Right lung (tissue), 2 donors: ENCODE measurements at regions not wholly inside any gene's neighbourhood (a gene's known extent, or its start where the extent isn't known, plus 50 kb on each side); places are given as distances from the start of the nearest gene placed in this dataset.

Experiments
- DNase-seq, 2 donors: peaks; one replicate each; pipeline ENCODE4 v3.0.0-alpha.2; 2013

DNA sequence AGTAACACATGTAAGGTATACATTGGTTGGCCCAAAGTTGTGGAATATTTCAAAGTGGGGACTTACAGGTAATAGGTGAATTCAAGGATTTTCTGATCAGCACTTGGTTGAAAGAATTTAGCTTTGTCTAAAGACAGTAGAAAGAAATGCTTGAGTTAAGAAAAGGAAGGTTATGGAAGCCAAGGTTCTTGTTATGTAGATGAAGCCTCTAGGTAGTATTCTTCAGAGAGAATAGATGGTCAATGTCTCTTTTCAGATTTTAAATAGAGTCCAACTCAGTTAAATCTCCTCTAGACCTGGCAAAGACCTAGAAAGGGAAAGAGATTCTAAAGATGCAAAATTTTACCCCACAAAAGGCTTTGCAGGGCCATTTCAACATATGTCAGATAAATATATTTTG, 157.4 kb downstream of the ANKRD30B start:
- DNase-seq: no peak

DNA sequence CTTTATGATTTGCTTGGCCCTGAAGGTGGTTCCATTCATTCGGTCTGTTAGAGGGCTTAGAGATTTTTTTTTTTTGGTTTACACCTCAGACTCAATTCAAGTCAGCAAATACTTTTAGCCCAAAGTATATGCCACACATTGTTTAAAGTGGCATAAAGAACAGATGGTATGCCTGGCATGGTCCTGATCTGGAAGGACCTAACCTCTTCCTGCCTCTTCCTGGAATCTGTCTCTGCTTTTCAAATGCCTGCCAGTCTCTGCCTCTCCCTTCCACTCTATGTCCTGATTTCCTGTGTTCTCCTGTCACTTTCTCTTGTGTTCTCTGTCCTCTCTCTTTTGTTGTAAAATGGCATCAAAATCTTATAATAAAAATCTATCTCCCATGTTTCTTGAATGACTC, 158.0 kb downstream of the ANKRD30B start:
- no peak for DNase-seq

DNA sequence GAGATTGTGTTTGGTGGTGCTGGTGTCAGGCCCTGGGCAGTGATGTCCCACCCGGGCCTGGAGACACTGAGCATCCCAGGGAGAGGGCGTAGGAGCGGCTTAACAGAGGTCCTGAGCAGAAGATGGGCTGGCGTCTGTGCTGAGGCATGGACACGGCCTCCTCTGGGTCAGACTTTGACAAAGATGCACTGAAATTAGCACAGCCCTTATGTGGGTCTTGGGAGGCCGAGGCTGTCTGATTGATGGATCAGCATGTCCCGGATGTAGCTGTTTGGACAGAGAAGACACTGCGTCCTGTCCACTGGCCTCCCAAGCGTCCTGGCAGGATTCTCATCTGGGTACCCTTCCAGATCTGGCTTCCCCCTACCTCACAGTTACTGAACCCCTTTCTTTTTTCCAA, 159.4 kb downstream of the ANKRD30B start:
- DNase-seq: no peak

DNA sequence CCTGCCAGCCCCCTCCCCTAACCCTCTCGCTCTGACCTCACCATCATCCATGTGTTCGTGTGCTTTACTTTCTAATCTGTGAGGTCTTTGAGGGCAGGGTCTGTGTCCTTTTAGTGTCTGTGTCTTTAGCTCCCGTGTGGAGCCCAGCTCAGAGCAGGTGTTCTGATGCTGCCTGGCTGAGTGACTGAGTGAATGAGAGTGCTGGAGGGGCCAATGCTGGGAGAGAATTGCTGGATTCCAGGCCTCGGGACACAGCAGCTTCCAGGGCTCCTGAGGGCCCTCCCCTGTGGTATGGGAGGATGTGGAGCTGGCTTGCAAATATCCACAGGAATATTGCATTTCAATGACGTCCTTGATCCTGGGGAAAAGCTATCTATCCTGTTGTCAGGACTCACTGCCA, 160.6 kb downstream of the ANKRD30B start:
- no peak for DNase-seq

DNA sequence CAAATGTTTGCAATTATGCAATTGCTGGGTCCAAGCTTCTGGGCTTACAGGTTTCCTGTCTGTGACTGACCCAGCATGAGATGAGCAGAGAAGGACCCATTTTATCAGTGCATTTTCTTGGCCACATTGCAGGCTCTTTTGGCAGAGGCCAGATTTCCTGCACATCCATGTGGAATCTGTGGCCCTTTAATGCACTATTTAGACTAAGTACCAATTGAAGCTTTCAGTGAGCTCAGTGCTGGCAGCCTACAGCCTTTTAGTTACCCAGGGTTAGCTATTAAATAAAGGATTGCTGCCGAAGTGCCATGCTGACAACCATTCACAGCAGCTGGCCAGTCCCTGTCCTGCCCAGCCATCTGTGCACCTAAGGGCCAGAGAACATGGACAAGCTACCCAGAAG, 165.0 kb downstream of the ANKRD30B start:
- no peak for DNase-seq

DNA sequence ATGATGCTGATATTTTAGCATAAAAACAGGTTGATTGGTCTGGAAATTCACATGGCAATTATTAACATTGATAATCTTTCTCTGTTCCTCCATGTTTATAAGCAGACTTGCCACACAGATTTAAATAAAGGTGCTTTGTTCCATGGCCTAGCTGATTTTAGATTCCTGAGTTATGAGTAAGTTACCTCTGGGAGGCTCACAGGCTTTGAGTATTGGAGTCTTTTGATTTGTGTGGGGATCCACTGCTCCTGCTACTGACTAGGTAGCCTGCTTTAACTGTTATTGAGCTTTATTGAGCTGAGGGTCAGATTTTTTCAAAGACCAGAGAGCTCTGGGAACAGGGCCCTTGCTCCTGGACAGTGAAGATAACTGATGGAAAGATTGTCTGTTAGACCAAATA, 166.1 kb downstream of the ANKRD30B start:
- no peak for DNase-seq

DNA sequence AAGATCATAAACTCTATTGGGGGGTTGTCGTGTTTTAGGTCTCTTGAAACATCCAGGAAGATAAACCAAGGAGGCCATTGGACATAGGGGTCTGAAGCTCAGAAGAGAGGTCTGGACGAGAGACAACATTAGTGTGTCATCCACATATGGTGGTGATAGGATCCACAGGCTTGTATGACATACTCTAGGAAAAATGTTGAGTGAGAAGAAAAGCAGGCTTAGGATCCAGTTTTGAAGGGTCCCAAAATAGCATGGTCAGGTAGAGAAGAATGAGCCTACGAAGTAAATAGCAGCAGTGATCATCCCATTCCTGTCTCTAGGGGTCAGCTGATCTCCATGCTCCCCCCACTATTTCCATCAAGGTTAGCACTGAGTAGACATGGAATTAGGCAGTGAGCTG, 166.8 kb downstream of the ANKRD30B start:
- no peak for DNase-seq

DNA sequence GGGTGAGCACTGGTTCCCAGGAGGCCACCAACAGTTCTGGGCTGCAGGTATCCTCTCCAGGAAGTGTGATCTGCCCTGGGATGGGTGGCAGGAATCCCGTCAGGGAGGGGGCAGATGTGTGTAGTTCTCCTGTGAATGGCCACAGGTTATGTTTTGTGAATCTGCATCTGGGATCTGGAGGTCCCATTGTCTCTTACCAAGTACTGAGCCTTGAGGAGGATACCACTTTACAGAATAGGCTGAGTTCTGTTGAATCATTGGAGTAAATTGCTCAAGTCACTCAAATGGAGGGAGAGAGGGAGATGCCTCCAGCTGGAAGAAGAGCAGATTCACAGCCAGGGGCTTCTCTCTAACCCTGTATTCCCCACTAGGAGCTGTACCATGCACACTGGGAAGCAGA, 168.2 kb downstream of the ANKRD30B start:
- no peak for DNase-seq

DNA sequence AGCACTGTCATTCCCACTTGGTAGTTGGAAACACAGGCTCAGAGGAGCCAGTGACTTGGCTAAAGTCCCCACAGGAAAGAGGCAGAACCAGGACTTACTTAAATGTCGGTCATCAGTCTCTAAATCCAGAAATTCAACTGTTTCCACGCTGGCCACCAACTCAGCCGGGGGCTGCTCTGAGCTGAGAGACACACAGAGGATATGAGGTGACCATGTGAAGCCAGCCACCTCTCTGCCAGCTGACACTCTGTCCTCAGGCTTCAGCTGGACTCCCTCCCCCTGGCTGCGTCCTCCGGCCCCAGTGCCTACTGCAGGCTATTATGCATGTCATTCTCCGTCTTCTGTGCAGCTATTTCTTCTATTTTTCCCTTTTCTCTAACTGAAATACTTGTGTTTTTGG, 168.9 kb downstream of the ANKRD30B start:
- DNase-seq: no peak

DNA sequence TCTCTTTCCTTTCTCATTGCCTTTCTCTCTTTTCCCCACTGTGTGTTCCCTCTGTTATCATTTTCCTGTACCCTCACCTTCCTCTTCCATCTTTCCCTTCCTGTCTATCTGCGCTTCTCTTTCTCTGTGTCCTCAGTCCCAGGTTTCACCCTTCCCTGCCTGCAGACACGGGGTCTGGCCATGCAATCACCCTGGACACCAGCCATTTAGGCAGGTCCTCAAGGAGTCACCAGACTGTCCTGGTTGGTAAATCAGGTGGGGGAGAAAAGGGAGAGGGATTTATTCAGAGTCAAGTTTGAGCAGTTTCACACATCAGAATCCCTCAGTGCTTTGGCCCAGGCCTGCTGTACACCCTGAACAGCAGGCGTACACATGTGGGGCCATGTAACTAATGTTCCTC, 169.3 kb downstream of the ANKRD30B start:
- no peak for DNase-seq

DNA sequence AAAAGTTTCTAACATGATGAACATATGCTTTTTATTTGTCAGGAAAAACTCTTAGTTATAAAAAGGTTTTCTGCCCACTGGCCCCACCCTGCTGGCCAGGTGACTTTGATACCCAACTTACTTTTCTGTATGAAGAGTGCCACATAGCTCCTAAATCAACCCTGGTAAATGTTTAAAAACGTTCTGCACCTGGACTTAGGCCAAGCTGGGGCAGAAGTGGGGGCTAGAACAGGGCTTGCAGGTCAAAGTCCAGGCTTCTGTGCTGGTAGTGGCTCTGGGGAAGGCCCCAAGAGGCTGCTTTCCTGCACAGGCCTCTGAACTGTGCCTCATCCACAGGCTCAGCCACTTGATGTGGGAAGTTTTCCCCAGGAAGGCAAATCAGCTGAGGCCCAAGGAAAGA, 171.7 kb downstream of the ANKRD30B start:
- DNase-seq: no peak

DNA sequence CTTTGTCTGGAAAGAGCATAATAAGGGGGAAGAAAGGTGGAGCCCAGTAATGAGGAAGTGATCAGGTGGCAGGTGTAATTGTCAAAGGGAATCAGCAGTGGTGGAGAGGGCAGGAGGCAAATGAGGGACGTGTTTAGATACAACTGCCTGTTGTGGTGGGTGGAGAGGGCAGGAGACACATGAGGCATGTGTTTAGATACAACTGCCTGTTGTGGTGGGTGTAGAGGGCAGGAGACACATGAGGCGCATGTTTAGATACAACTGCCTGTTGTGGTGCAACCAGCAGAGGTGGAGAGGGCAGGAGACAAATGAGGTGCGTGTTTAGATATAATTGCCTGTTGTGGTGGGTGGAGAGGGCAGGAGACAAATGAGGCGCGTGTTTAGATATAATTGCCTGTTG, 173.1 kb downstream of the ANKRD30B start:
- no peak for DNase-seq

DNA sequence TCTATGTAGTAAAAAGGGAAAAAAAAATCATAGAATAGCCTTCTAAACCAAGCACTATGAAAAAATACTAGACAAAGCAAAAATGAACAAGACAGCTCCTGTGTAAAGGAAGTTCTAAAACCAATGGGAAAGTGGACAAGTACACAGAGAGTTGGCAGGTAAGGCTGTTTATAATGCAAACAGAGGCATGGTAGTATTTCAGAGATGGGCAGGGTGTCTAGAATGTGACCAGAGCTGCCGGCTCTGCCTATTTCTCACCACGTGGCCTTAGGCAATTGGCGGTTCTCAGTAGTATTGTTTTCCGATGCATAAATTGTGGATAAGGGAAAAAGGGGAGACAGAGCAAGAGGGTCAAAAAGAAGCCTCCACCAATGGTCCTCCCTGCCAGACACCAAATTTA, 173.6 kb downstream of the ANKRD30B start:
- DNase-seq: no peak

DNA sequence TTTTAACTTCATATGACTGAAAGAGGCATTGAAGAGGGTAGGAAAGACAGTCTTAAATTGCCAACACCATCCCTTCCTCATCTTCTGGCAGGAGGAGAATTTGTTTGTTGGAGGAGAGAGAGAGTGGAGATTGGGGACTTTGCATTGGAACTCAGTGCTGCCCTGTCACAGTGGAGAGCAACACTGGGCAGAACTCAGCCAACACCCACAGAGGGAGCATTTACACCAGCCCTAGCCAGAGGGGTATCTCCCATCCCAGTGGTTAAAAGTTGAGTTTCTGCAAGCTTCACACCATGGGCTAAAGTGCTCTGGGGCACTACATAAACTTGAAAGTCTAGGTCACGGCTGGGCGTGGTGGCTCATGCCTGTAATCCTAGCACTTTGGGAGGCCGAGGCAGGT, 174.1 kb downstream of the ANKRD30B start:
- DNase-seq: no peak

DNA sequence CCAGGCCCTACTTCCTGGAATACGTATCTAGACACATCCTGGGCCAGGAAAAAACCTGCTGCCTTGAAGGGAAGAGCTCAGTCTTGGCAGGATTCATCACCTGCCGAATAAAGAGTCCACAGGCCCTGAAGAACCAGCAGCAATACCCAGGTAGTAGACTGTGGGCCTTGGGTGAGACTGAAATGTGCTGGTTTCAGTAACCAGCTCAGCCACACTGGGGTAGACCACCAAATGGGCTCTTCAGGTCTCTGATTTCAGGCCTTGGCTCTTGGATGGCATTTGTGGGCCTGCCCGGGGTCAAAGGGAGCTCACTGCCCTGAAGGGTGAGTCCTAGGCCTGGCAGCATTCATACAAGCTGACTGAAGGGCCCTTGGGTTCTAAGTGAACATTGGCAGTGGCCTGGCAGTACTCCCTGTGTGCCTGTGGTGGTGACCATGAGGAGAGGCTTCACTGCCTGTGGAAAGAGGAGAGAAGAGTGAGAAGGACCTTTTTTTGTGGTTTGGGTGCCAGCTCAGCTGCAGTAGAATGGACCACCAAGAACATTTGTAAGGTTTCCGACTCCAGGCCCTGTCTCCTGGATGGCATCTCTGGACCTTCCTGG, 175.1 kb downstream of the ANKRD30B start:
- no peak for DNase-seq

DNA sequence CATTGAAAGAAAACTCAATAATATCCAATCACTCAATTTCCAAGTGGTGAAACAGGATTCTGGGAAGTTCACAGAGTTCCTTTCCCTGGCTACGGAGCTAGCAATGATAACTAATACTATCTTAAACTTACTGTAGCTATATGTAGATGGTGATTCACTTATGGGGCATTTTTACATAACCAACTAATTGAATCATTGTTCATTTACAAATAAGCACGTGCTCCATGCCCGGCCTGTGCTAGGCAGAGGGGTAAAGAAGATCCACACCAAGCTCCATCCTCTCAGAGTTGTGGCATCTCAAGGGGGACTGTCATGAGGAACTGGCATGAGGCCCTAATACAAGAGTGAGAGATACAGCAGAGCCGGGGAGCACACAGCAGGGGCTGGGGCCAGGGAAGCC, 176.3 kb downstream of the ANKRD30B start:
- no peak for DNase-seq

DNA sequence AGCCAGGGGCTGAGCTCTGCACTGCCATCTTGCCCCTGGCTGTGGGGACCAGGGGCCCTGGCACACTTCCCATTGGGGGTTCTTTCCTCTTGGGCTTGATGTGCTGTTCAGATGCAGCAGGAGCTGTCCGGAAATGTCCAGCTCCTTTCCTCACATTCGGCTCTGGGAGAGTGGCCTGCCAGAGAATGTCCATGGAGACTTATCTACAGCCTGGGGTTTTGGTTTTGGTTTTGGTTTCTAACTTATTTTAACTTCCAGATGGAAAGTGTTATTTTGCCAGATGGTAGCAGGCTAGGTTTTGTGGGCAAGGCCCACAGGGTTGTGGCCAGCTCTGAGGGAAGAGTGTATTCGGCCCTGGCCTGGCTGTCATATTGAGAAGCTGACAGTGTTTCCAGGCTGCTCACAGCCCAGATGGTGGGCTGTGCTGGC, 177.3 kb downstream of the ANKRD30B start:
- DNase-seq: no peak

DNA sequence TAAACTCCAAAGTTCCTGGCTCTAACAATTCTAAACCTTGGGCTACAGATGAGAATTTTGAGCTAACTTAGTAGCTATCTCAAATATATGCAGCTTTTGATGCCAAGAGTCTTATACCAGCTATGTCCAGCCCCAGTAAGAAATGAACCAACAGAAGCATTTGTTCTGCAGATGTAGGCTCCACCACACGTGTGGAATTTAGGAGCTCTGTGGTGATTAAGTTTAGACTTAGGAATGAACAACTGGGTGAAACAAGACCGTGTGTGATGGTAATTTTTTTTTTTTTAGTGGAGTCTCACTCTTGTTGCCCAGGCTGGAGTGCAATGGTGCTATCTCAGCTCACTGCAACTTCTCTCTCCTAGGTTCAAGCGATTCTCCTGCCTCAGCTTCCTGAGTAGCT, 179.7 kb downstream of the ANKRD30B start:
- no peak for DNase-seq

DNA sequence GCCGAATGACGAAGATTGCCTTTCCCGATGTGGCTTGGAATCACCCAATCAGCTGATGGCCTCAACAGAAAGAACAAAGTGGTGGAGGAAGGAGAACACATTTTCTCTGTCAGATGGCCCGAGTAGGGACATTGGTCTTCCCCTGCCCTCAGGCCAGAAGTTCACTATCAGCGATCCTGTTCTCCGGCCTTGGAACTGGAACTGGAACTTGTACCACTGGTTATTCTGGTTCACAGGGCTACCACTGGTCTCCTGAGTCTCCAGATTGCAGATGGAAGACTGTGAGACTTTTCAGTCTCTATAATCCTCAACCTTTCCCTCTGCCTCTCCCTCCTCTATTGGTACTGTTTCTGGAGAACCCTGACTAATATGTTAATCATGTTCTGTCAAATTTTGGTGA, 180.4 kb downstream of the ANKRD30B start:
- DNase-seq: no peak

DNA sequence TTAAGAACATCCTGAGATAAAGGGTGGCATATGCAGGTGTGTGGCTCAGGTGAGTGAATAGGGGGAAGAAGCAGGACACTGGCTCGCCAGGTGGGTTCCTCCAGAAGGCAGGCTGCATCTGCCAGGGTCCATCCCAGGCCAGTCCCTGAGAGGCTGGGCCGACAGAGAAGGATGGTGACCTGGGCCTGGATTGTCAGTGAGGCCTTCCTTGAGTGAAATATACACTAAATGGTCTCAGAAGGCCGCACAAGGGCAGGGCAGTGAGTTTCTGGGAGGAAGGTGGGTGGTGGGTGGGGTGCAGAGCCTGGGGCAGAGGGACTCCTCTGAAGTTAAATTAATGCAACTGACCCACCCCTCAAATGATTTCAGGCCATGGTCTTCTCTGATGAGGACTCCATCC, 182.1 kb downstream of the ANKRD30B start:
- DNase-seq: no peak

DNA sequence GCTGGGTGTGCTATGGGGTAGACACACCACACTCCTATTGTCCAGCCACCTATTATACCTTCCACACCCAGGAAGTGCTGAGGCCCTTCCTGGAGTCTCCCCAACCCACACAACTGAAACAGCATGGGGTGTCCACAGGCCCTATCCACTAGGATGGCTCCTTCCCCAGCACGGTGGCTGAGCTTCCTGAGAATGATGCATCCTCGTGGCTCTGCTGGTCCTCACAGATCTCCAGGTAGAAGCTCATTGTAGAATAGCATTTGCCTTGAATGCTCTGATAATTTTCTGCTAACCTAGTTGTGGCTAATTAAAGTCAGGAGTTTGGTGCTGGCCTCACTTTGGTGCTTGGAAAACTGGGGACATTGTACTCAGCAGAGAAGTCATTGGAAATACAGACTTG, 182.6 kb downstream of the ANKRD30B start:
- DNase-seq: no peak

DNA sequence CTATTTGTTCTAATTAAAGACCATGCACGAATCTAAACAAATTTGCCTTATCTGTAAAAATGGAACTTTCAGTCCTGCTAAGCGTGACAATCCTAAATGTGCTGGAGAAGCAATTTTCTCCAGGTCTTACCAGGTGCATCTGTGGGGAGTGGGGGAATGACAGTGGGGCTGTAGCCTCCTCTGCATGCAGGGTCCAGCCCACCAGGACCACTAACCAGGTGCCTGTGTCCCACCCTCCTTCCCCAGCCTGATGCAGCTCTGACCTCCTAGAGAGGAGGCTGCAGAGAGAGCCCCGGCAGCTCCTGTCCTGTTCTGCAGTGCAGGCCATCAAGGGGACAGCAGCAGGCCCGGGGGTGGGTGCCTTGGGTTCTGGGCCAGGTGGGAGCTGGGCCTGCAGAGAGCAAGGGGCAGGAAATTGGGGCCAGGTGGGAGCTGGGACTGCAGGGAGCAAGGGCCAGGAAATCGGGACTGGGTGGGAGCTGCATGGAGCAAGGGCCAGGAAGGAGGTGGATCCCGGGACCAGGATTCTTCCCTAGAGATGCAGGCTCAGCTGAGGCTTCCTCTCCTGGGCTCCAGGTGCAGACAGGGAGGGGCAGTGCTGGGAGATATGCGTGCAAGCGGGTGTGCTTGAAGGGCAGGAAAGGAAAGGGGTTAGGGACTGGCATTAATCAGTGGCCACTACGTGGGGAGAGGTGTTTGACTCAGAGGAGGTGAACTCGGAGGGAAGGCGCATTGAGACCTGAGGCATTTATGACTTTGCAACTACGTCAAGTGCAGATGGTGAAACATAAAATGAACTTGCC, 185.3 kb downstream of the ANKRD30B start:
- no peak for DNase-seq

DNA sequence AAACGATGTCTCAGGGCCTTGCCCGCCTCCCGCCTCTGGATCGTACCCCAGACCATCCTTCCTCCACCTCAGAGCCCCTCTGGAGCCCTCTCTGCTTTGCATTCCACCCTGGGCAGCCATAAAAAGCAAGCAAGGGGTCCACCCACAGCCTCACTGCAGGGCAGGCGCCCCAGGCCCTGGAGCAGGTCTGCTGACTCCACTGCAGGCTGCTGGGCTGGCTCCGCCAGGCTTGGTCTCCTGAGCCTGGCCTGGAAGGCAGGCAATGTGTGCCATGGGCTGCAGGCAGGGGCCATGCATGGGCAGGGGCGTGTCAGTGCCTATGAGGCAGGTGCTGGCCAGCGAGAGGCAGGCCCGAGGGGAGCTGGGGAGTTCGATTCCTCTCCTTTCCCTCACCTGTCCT, 186.0 kb downstream of the ANKRD30B start:
- DNase-seq: no peak

DNA sequence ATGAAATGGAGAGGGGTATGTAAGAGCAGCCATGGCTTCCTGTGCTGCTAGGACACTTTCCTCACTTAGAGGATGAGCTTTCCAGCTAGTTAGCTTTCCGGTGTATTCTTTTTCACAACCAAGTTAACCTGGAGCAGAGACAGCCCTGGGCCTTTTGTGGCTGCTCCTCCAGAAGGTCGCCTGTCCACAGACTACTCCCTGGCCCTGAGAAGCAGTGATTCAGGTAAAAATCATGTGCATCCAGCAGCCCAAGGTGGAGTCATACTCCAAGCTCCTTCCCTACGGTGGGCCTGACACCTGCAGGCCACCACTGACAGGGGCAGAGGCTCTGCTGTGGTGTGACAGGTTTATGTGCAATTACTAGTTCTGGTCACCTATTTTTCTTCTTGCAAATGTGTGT, 187.2 kb downstream of the ANKRD30B start:
- no peak for DNase-seq
